COR-L47 (cell line): ENCODE measurements at regions not wholly inside any gene's neighbourhood (a gene's known extent, or its start where the extent isn't known, plus 50 kb on each side); places are given as distances from the start of the nearest gene placed in this dataset.

Experiments used
- DNase-seq: peaks from one replicate; lab custom pipeline; 2025; lab: John Stamatoyannopoulos, UW

- DNase-seq = no peak
Measured at GRCh38 chr5:174337276-174338184, 292.0 kb downstream of the NSG2 start.

- DNase-seq = no peak
Measured at GRCh38 chr5:174338185-174339010, 292.9 kb downstream of the NSG2 start.

- no peak for DNase-seq
Measured at GRCh38 chr5:174339130-174339529, 293.6 kb downstream of the NSG2 start.

GRCh38 chr5:174340226-174340625 is 294.7 kb downstream of the NSG2 start:
- DNase-seq = no peak

GRCh38 chr5:174342696-174343095 is 297.2 kb downstream of the NSG2 start:
- DNase-seq = no peak

- no peak for DNase-seq
Measured at GRCh38 chr5:174343826-174344225, 298.3 kb downstream of the NSG2 start.

GRCh38 chr5:174344335-174344734 is 298.8 kb downstream of the NSG2 start:
- no peak for DNase-seq

- DNase-seq = no peak
Measured at GRCh38 chr5:174347183-174347582, 301.7 kb downstream of the NSG2 start.

- no peak for DNase-seq
Measured at GRCh38 chr5:174348311-174348981, 302.9 kb downstream of the NSG2 start.

- DNase-seq = no peak
Measured at GRCh38 chr5:174352681-174353080, 307.2 kb downstream of the NSG2 start.

- DNase-seq = no peak
Measured at GRCh38 chr5:174354571-174354970, 309.1 kb downstream of the NSG2 start.

GRCh38 chr5:174355208-174355612 is 309.7 kb downstream of the NSG2 start:
- no peak for DNase-seq

GRCh38 chr5:174355995-174356394 is 310.5 kb downstream of the NSG2 start:
- DNase-seq = no peak

GRCh38 chr5:174356536-174356935 is 311.0 kb downstream of the NSG2 start:
- DNase-seq = no peak

GRCh38 chr5:174358276-174358675 is 312.8 kb downstream of the NSG2 start:
- DNase-seq = no peak

GRCh38 chr5:174359071-174359470 is 313.6 kb downstream of the NSG2 start:
- no peak for DNase-seq

- no peak for DNase-seq
Measured at GRCh38 chr5:174362514-174362913, 317.0 kb downstream of the NSG2 start.

- no peak for DNase-seq
Measured at GRCh38 chr5:174363934-174364333, 318.4 kb downstream of the NSG2 start.

GRCh38 chr5:174364676-174365075 is 319.2 kb downstream of the NSG2 start:
- DNase-seq = no peak

- no peak for DNase-seq
Measured at GRCh38 chr5:174371600-174372094, 326.1 kb downstream of the NSG2 start.

GRCh38 chr5:174374206-174374605 is 328.7 kb downstream of the NSG2 start:
- DNase-seq = no peak

- DNase-seq = no peak
Measured at GRCh38 chr5:174376056-174376455, 330.6 kb downstream of the NSG2 start.
